ENCODE measurements at regions not wholly inside any gene's neighbourhood (a gene's known extent, or its start where the extent isn't known, plus 50 kb on each side); places are given as distances from the start of the nearest gene placed in this dataset.

DNA sequence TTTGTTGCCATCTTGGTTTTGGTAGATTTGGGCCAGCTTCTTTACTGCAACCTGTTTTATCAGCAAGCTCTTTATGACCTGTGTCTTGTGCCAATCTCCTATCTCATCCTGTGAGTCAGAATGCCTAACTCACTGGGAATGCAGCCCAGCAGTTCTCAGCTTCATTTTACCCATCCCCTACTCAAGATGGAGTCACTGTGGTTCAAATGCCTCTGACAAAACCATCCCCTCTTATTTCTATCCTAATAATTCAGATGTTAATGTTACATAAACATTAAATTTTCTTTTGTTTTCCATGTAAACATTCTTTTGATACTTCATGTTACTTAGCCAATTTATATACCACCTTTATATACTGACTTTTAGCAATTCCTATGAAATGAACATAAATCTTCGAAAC lies 746.3 kb downstream of the CDH18 start (continued):
- TF ChIP-seq, protein P1, sequence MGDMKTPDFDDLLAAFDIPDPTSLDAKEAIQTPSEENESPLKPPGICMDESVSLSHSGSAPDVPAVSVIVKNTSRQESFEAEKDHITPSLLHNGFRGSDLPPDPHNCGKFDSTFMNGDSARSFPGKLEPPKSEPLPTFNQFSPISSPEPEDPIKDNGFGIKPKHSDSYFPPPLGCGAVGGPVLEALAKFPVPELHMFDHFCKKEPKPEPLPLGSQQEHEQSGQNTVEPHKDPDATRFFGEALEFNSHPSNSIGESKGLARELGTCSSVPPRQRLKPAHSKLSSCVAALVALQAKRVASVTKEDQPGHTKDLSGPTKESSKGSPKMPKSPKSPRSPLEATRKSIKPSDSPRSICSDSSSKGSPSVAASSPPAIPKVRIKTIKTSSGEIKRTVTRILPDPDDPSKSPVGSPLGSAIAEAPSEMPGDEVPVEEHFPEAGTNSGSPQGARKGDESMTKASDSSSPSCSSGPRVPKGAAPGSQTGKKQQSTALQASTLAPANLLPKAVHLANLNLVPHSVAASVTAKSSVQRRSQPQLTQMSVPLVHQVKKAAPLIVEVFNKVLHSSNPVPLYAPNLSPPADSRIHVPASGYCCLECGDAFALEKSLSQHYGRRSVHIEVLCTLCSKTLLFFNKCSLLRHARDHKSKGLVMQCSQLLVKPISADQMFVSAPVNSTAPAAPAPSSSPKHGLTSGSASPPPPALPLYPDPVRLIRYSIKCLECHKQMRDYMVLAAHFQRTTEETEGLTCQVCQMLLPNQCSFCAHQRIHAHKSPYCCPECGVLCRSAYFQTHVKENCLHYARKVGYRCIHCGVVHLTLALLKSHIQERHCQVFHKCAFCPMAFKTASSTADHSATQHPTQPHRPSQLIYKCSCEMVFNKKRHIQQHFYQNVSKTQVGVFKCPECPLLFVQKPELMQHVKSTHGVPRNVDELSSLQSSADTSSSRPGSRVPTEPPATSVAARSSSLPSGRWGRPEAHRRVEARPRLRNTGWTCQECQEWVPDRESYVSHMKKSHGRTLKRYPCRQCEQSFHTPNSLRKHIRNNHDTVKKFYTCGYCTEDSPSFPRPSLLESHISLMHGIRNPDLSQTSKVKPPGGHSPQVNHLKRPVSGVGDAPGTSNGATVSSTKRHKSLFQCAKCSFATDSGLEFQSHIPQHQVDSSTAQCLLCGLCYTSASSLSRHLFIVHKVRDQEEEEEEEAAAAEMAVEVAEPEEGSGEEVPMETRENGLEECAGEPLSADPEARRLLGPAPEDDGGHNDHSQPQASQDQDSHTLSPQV (IDR thresholded peaks at IDR 0.05), result peak; percentile 83
- TF ChIP-seq ZNF282 (CRISPR knock-in tag; IDR thresholded peaks at IDR 0.05) (no peak), NCOA2 (IDR thresholded peaks at IDR 0.05; ENCODE audit: partially characterized antibody in 2 of 2) (no peak), ZKSCAN8 (CRISPR knock-in tag; IDR thresholded peaks at IDR 0.05) (0 out of 2 replicates have a peak, but pooled peaks have one; percentile 49), MTA2 (IDR thresholded peaks at IDR 0.05; ENCODE audit: low read depth) (no peak), PPARD (CRISPR knock-in tag; IDR thresholded peaks at IDR 0.05) (no peak), TRIM24 (IDR thresholded peaks at IDR 0.05) (no peak), RHOXF2B (CRISPR knock-in tag; conservative IDR thresholded peaks at IDR 0.05) (no peak), BACH1 (tag; IDR thresholded peaks at IDR 0.05) (peak; percentile 69; the same call in 1 of the 2 replicates), DIDO1 (tag; IDR thresholded peaks at IDR 0.05; ENCODE audit: low read depth) (no peak), ZNF77 (CRISPR knock-in tag; IDR thresholded peaks at IDR 0.05) (no peak), ELF4 (CRISPR knock-in tag; IDR thresholded peaks at IDR 0.05) (no peak), ZNF143 (CRISPR knock-in tag; IDR thresholded peaks at IDR 0.05) (no peak), CHD4 (IDR thresholded peaks at IDR 0.05; ENCODE audit: insufficient read depth, insufficient replicate concordance, low read depth, low read length, poor library complexity, severe bottlenecking) (no peak), HMGN3 (IDR thresholded peaks at IDR 0.05; ENCODE audit: borderline replicate concordance, extremely low read depth, insufficient read length, low read depth, low read length) (no peak), SMARCA5 (IDR thresholded peaks at IDR 0.05) (no peak), ZNF668 (CRISPR knock-in tag; IDR thresholded peaks at IDR 0.05) (peak; percentile 41; the same call in 1 of the 2 replicates), NR2C1 (IDR thresholded peaks at IDR 0.05) (no peak), NR2C1 (tag; IDR thresholded peaks at IDR 0.05) (peak; percentile 43), FOXK2 (conservative IDR thresholded peaks at IDR 0.05 in 1 of 2, IDR thresholded peaks at IDR 0.05 in 1 of 2; ENCODE audit: low read depth in 2 of 2) (no peak), RUNX1 (IDR thresholded peaks at IDR 0.05; ENCODE audit: low read depth) (no peak)
- TF ChIP-seq, protein P2, sequence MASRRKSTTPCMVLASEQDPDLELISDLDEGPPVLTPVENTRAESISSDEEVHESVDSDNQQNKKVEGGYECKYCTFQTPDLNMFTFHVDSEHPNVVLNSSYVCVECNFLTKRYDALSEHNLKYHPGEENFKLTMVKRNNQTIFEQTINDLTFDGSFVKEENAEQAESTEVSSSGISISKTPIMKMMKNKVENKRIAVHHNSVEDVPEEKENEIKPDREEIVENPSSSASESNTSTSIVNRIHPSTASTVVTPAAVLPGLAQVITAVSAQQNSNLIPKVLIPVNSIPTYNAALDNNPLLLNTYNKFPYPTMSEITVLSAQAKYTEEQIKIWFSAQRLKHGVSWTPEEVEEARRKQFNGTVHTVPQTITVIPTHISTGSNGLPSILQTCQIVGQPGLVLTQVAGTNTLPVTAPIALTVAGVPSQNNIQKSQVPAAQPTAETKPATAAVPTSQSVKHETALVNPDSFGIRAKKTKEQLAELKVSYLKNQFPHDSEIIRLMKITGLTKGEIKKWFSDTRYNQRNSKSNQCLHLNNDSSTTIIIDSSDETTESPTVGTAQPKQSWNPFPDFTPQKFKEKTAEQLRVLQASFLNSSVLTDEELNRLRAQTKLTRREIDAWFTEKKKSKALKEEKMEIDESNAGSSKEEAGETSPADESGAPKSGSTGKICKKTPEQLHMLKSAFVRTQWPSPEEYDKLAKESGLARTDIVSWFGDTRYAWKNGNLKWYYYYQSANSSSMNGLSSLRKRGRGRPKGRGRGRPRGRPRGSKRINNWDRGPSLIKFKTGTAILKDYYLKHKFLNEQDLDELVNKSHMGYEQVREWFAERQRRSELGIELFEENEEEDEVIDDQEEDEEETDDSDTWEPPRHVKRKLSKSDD (conservative IDR thresholded peaks at IDR 0.05; ENCODE audit: low read length), result no peak
- TF ChIP-seq, protein P3, sequence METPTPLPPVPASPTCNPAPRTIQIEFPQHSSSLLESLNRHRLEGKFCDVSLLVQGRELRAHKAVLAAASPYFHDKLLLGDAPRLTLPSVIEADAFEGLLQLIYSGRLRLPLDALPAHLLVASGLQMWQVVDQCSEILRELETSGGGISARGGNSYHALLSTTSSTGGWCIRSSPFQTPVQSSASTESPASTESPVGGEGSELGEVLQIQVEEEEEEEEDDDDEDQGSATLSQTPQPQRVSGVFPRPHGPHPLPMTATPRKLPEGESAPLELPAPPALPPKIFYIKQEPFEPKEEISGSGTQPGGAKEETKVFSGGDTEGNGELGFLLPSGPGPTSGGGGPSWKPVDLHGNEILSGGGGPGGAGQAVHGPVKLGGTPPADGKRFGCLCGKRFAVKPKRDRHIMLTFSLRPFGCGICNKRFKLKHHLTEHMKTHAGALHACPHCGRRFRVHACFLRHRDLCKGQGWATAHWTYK (CRISPR knock-in tag; IDR thresholded peaks at IDR 0.05), result peak; percentile 78; the same call in 1 of the 2 replicates
